ENCODE measurements at regions not wholly inside any gene's neighbourhood (a gene's known extent, or its start where the extent isn't known, plus 50 kb on each side); places are given as distances from the start of the nearest gene placed in this dataset.

GRCh38 chr3:107032111-107032510, 345.1 kb upstream of the CCDC54 start:
- TF ChIP-seq EZH2 (IDR thresholded peaks at IDR 0.05; ENCODE audit: borderline replicate concordance, low read length) (no peak), CTCF (IDR thresholded peaks at IDR 0.05; ENCODE audit: low read length) (no peak)
- Histone ChIP-seq H3K4me1 (ENCODE audit: insufficient read depth, low read length, severe bottlenecking) (no peaks in the 10 kb centered on the region), H3K27ac (ENCODE audit: low read depth, low read length, poor library complexity, severe bottlenecking) (no peak overlapping the region), H3K4me3 (ENCODE audit: low read depth, low read length, poor library complexity, severe bottlenecking) (no peak overlapping the region), H3K9ac (ENCODE audit: low read length) (no peak overlapping the region), H3K36me3 (ENCODE audit: insufficient read depth, low read length) (no peaks in the 10 kb centered on the region), H3F3A (ENCODE audit: insufficient read depth, low read length) (no peaks in the 10 kb centered on the region), H4K20me1 (ENCODE audit: insufficient read depth, low read length) (no peaks in the 10 kb centered on the region), H2AFZ (ENCODE audit: low read length) (no peak overlapping the region), H3K9me2 (ENCODE audit: low read depth, low read length) (no peaks in the 10 kb centered on the region), H3K9me3 (ENCODE audit: low read length) (no peaks in the 10 kb centered on the region), H3K27me3 (ENCODE audit: insufficient read depth, low read length) (no peaks in the 10 kb centered on the region), H3K79me2 (ENCODE audit: insufficient read depth, low read length) (no peaks in the 10 kb centered on the region), H3K4me2 (ENCODE audit: low read length) (no peak overlapping the region)

GRCh38 chr3:107034142-107034541, 343.1 kb upstream of the CCDC54 start:
- H3K27ac ChIP-seq (ENCODE audit: low read depth, low read length, poor library complexity, severe bottlenecking) = no peak overlapping the region
- no peak overlapping the region for H3K4me2 ChIP-seq (ENCODE audit: low read length)
- H3K4me3 ChIP-seq (ENCODE audit: low read depth, low read length, poor library complexity, severe bottlenecking) = no peak overlapping the region
- H3K9me2 ChIP-seq (ENCODE audit: low read depth, low read length) = no peaks in the 10 kb centered on the region
- no peak overlapping the region for H3K9ac ChIP-seq (ENCODE audit: low read length)
- TF ChIP-seq CTCF (IDR thresholded peaks at IDR 0.05; ENCODE audit: low read length) (no peak), EZH2 (IDR thresholded peaks at IDR 0.05; ENCODE audit: borderline replicate concordance, low read length) (no peak)
- H3K27me3 ChIP-seq (ENCODE audit: insufficient read depth, low read length) = no peaks in the 10 kb centered on the region
- no peaks in the 10 kb centered on the region for H3K79me2 ChIP-seq (ENCODE audit: insufficient read depth, low read length)
- no peak overlapping the region for H2AFZ ChIP-seq (ENCODE audit: low read length)
- H3K9me3 ChIP-seq (ENCODE audit: low read length) = no peaks in the 10 kb centered on the region
- no peaks in the 10 kb centered on the region for H4K20me1 ChIP-seq (ENCODE audit: insufficient read depth, low read length)
- no peaks in the 10 kb centered on the region for H3K4me1 ChIP-seq (ENCODE audit: insufficient read depth, low read length, severe bottlenecking)
- H3F3A ChIP-seq (ENCODE audit: insufficient read depth, low read length) = no peaks in the 10 kb centered on the region
- no peaks in the 10 kb centered on the region for H3K36me3 ChIP-seq (ENCODE audit: insufficient read depth, low read length)

- Histone ChIP-seq H3K79me2 (ENCODE audit: insufficient read depth, low read length) (no peaks in the 10 kb centered on the region), H3K36me3 (ENCODE audit: insufficient read depth, low read length) (no peaks in the 10 kb centered on the region), H3K27ac (ENCODE audit: low read depth, low read length, poor library complexity, severe bottlenecking) (no peak overlapping the region), H4K20me1 (ENCODE audit: insufficient read depth, low read length) (no peaks in the 10 kb centered on the region), H3K9ac (ENCODE audit: low read length) (no peak overlapping the region), H3K27me3 (ENCODE audit: insufficient read depth, low read length) (no peaks in the 10 kb centered on the region), H3K4me2 (ENCODE audit: low read length) (no peak overlapping the region), H2AFZ (ENCODE audit: low read length) (no peak overlapping the region), H3K4me1 (ENCODE audit: insufficient read depth, low read length, severe bottlenecking) (no peaks in the 10 kb centered on the region), H3K9me2 (ENCODE audit: low read depth, low read length) (no peaks in the 10 kb centered on the region), H3K9me3 (ENCODE audit: low read length) (no peaks in the 10 kb centered on the region), H3K4me3 (ENCODE audit: low read depth, low read length, poor library complexity, severe bottlenecking) (no peak overlapping the region), H3F3A (ENCODE audit: insufficient read depth, low read length) (no peaks in the 10 kb centered on the region)
- TF ChIP-seq CTCF (IDR thresholded peaks at IDR 0.05; ENCODE audit: low read length) (no peak), EZH2 (IDR thresholded peaks at IDR 0.05; ENCODE audit: borderline replicate concordance, low read length) (no peak)
Measured at GRCh38 chr3:107035176-107035575, 342.1 kb upstream of the CCDC54 start.

Data from OCI-LY1 (cell line).